ENCODE measurements at regions not wholly inside any gene's neighbourhood (a gene's known extent, or its start where the extent isn't known, plus 50 kb on each side); places are given as distances from the start of the nearest gene placed in this dataset.

- TF ChIP-seq POLR2A (IDR thresholded peaks at IDR 0.05; ENCODE audit: low read depth, low read length) (no peak), GATA2 (IDR thresholded peaks at IDR 0.05; ENCODE audit: insufficient read depth, insufficient read length, low read depth, low read length) (no peak), CTCF (IDR thresholded peaks at IDR 0.05; ENCODE audit: extremely low read depth in 1 of 2, insufficient read depth in 1 of 2, low read depth in 1 of 2, low read length in 2 of 2) (no peak), POLR2AphosphoS5 (IDR thresholded peaks at IDR 0.05; ENCODE audit: insufficient read depth, low read depth, low read length) (no peak), MAX (IDR thresholded peaks at IDR 0.05; ENCODE audit: insufficient read depth, insufficient read length) (no peak)
Measured at GRCh38 chr7:94265456-94265855, 129.2 kb upstream of the COL1A2 start.
